ENCODE measurements at regions not wholly inside any gene's neighbourhood (a gene's known extent, or its start where the extent isn't known, plus 50 kb on each side); places are given as distances from the start of the nearest gene placed in this dataset.

- no peak for TF ChIP-seq REST (IDR thresholded peaks at IDR 0.05; ENCODE audit: insufficient read depth in 1 of 2, low read depth in 2 of 2, low read length in 1 of 2)
- TF ChIP-seq, protein P1, sequence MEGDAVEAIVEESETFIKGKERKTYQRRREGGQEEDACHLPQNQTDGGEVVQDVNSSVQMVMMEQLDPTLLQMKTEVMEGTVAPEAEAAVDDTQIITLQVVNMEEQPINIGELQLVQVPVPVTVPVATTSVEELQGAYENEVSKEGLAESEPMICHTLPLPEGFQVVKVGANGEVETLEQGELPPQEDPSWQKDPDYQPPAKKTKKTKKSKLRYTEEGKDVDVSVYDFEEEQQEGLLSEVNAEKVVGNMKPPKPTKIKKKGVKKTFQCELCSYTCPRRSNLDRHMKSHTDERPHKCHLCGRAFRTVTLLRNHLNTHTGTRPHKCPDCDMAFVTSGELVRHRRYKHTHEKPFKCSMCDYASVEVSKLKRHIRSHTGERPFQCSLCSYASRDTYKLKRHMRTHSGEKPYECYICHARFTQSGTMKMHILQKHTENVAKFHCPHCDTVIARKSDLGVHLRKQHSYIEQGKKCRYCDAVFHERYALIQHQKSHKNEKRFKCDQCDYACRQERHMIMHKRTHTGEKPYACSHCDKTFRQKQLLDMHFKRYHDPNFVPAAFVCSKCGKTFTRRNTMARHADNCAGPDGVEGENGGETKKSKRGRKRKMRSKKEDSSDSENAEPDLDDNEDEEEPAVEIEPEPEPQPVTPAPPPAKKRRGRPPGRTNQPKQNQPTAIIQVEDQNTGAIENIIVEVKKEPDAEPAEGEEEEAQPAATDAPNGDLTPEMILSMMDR (IDR thresholded peaks at IDR 0.05) = no peak
Measured at GRCh38 chr6:76441875-76442274, 369.4 kb upstream of the IMPG1 start.

Data from Panc1 (cell line).